Chondrocyte (in vitro differentiated cells): ENCODE measurements at regions not wholly inside any gene's neighbourhood (a gene's known extent, or its start where the extent isn't known, plus 50 kb on each side); places are given as distances from the start of the nearest gene placed in this dataset.

Source experiments
- DNase-seq: peaks from one replicate; pipeline ENCODE4 v3.0.0; 2021; ENCODE audit warnings: mixed read lengths, low spot score
- H3K27ac Mint-ChIP-seq: one replicate; pipeline ENCODE4 v1.8.0; 2021; ENCODE audit warnings: mild to moderate bottlenecking, moderate library complexity, mixed read lengths; ENCODE audit not compliant: unreplicated experiment
- H3K27me3 Mint-ChIP-seq: 2 replicates; pipeline ENCODE4 v1.8.0; 2021; ENCODE audit warnings: low read depth, mixed read lengths
- H3K36me3 Mint-ChIP-seq: 2 replicates; pipeline ENCODE4 v1.8.0; 2021; ENCODE audit warnings: low read depth, mixed read lengths
- H3K4me1 Mint-ChIP-seq: 2 replicates; pipeline ENCODE4 v1.8.0; 2021; ENCODE audit warnings: low read depth, mild to moderate bottlenecking, mixed read lengths
- H3K4me3 Mint-ChIP-seq: one replicate; pipeline ENCODE4 v1.8.0; 2021; ENCODE audit warnings: mild to moderate bottlenecking, moderate library complexity, mixed read lengths; ENCODE audit not compliant: unreplicated experiment
- H3K9me3 Mint-ChIP-seq: 2 replicates; pipeline ENCODE4 v1.8.0; 2021; ENCODE audit warnings: low read depth, mixed read lengths
- CTCF ChIP-seq: fragments of 200-600 bp; sonication (generic); IDR thresholded peaks from 2 replicates; pipeline ENCODE4 v1.5.0; 2021; ENCODE audit warnings: antibody characterized with exemption, mild to moderate bottlenecking, moderate library complexity

DNA sequence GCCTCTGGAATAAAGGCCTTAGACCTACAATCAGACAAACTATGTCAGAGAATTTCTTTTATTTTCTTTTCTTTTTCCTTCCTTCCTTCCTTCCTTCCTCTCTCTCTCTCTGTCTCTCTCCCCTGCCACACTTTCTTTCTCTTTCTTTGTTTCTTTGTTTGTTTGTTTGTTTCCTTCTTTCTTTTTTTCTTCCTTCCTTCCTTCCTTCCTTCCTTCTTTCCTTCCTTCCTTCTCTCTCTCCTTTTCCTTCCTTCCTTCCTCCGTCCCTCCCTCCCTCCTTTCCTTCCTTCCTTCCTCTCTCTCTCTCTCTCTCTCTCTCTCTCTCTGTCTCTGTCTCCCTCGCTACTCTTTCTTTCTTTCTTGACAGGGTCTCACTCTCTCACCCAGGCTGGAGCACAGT is 242.6 kb downstream of the GATA3 start:
- Mint-ChIP-seq H3K4me1 (no peaks in the 10 kb centered on the region), H3K27me3 (peaks cover 15% of the 10 kb centered on the region), H3K36me3 (no peaks in the 10 kb centered on the region), H3K27ac (no peak overlapping the region), H3K9me3 (no peaks in the 10 kb centered on the region), H3K4me3 (no peak overlapping the region)
- DNase-seq: no peak
- TF ChIP-seq CTCF: no peak

DNA sequence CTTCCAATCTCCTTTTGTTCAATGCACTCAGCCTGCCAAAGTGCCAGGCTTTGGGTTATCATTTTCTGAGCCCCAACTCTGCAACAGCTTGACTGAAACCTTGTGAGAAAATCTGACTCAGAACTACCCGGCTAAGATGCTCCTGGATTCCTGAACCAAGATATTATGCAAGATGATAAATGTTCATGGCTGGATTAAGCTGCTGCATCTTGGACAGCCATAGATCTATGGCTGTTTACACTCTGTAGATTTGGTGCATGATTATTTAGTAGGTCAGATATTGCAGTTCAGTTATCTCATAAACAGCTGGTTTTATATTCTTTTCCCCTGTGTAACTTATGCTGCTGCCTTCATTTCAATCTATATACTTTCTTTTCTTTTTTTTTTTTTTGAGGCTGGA is 243.5 kb downstream of the GATA3 start:
- no peak for DNase-seq
- Mint-ChIP-seq H3K4me3 (no peak overlapping the region), H3K36me3 (no peaks in the 10 kb centered on the region), H3K27ac (no peak overlapping the region), H3K4me1 (no peaks in the 10 kb centered on the region), H3K9me3 (no peaks in the 10 kb centered on the region), H3K27me3 (peaks cover 15% of the 10 kb centered on the region)
- no peak for TF ChIP-seq CTCF

- Mint-ChIP-seq H3K27me3 (peaks cover 15% of the 10 kb centered on the region), H3K4me3 (no peak overlapping the region), H3K27ac (no peak overlapping the region), H3K36me3 (no peaks in the 10 kb centered on the region), H3K9me3 (no peaks in the 10 kb centered on the region), H3K4me1 (no peaks in the 10 kb centered on the region)
- no peak for DNase-seq
- no peak for TF ChIP-seq CTCF
Observed at GRCh38 chr10:8298896-8299570, 244.5 kb downstream of the GATA3 start.

- peaks cover 10% of the 10 kb centered on the region for H3K27me3 Mint-ChIP-seq
Observed at GRCh38 chr10:8300925-8301324, 246.4 kb downstream of the GATA3 start.

GRCh38 chr10:8301333-8301732 is 246.8 kb downstream of the GATA3 start:
- DNase-seq: no peak
- H3K27ac Mint-ChIP-seq: no peak overlapping the region
- TF ChIP-seq CTCF: no peak
- H3K9me3 Mint-ChIP-seq: no peaks in the 10 kb centered on the region
- no peaks in the 10 kb centered on the region for H3K4me1 Mint-ChIP-seq
- H3K4me3 Mint-ChIP-seq: no peak overlapping the region
- no peaks in the 10 kb centered on the region for H3K36me3 Mint-ChIP-seq
- H3K27me3 Mint-ChIP-seq: peaks cover 10% of the 10 kb centered on the region

More at GRCh38 chr10:8300925-8301324, 246.4 kb downstream of the GATA3 start:
- Mint-ChIP-seq H3K4me1 (no peaks in the 10 kb centered on the region), H3K36me3 (no peaks in the 10 kb centered on the region), H3K4me3 (no peak overlapping the region), H3K9me3 (no peaks in the 10 kb centered on the region), H3K27ac (no peak overlapping the region)
- TF ChIP-seq CTCF: no peak
- no peak for DNase-seq
